ENCODE measurements at regions not wholly inside any gene's neighbourhood (a gene's known extent, or its start where the extent isn't known, plus 50 kb on each side); places are given as distances from the start of the nearest gene placed in this dataset.
"Not testable (repeated sequence)": the region's sequence is repeated elsewhere in the genome, so short reads cannot be mapped to it uniquely, and the experiment has no call there.

GRCh38 chr2:192604295-192604694 is 409.6 kb upstream of the TMEFF2 start:
- no peaks in the 10 kb centered on the region for H3K36me3 ChIP-seq
- WGBS, 5 donors, result 80 to 93% (median 89%) methylated on average over 1 of the region's 1 CpG; no CpG with 5 or more reads in 1 of the 5 donors
- peaks cover 0 to 39% (median 8%) of the 10 kb centered on the region in 8 donors for H3K9me3 ChIP-seq
- no peak overlapping the region for H3K4me3 ChIP-seq
- intact Hi-C loops (cut with DNase I; ENCODE audit: low total_unique reads), result no loop called here
- no peaks in the 10 kb centered on the region for H3K4me1 ChIP-seq
- DNase-seq, result no peak
- H3K27ac ChIP-seq, result no peak overlapping the region
- TF ChIP-seq POLR2A (IDR thresholded peaks at IDR 0.05) (no peak), CTCF (IDR thresholded peaks at IDR 0.05 in 8 of 11, conservative IDR thresholded peaks at IDR 0.05 in 3 of 11) (no peak), POLR2AphosphoS5 (IDR thresholded peaks at IDR 0.05) (no peak)
- H3K27me3 ChIP-seq (replicated peaks in 1 of 7), result no peaks in the 10 kb centered on the region

DNA sequence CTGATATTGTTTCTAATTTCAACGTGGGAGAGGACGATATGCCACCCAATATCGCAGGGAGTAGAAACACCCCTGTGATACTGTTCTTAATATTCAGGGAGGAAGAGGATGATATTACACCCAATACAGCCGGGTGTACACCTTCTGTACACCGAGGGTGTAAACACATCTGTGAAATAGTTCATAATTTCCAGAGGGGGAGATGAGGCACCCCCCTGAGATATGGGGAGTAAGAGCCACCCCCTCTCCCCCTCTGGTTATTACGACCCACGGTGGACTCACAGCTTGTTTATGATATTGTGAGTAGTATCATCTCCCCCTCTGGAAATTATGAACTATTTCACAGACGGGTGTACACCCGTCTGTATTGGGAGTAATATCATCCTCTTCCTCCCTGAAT is 403.9 kb upstream of the TMEFF2 start:
- H3K4me3 ChIP-seq; H3K27me3 ChIP-seq (replicated peaks in 1 of 7); H3K4me1 ChIP-seq; intact Hi-C loops (cut with DNase I; ENCODE audit: low total_unique reads); H3K36me3 ChIP-seq; DNase-seq; H3K27ac ChIP-seq: not testable (repeated sequence)
- WGBS, 5 donors, result 84 to 91% (median 88%) methylated on average over 9 of the region's 9 CpGs
- peaks cover 0 to 30% (median 8%) of the 10 kb centered on the region in 8 donors for H3K9me3 ChIP-seq

- Histone ChIP-seq H3K4me3 (no peak overlapping the region), H3K4me1 (no peaks in the 10 kb centered on the region), H3K9me3 (peaks cover 0 to 5% (median 0%) of the 10 kb centered on the region in 8 donors), H3K27me3 (replicated peaks in 1 of 7) (no peaks in the 10 kb centered on the region), H3K27ac (no peak overlapping the region), H3K36me3 (no peaks in the 10 kb centered on the region)
- intact Hi-C loops (cut with DNase I; ENCODE audit: low total_unique reads), result no loop called here
- no peak for DNase-seq
- WGBS, 5 donors, result 82 to 92% (median 86%) methylated on average over 6 of the region's 6 CpGs
- TF ChIP-seq POLR2AphosphoS5 (IDR thresholded peaks at IDR 0.05) (no peak), CTCF (IDR thresholded peaks at IDR 0.05 in 8 of 11, conservative IDR thresholded peaks at IDR 0.05 in 3 of 11) (no peak), POLR2A (IDR thresholded peaks at IDR 0.05) (no peak)
Measured at GRCh38 chr2:192593561-192593960, 398.8 kb upstream of the TMEFF2 start.

DNA sequence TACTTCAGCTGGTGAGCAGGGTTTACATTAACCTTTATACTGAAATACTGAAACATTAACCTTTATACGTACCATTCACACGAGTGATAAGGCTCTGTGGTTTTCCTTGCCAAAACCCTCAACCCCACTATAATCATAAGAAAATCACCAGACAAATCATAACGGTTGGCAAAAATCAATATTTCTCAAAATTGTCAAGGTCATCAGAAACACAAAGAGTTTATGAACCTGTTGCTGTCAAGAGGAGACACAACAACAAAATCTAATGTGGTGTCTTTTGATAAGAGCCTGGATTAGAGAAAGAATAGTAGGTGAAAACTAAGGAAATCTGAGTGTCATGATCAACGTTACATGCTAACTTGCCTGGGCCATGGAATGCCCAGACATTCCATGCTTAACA is 396.9 kb upstream of the TMEFF2 start:
- Histone ChIP-seq H3K36me3 (no peaks in the 10 kb centered on the region), H3K4me3 (no peak overlapping the region), H3K27ac (no peak overlapping the region), H3K9me3 (peaks cover 0 to 5% (median 0%) of the 10 kb centered on the region in 8 donors), H3K27me3 (replicated peaks in 1 of 7) (no peaks in the 10 kb centered on the region), H3K4me1 (no peaks in the 10 kb centered on the region)
- WGBS, 5 donors, result 81 to 89% (median 85%) methylated on average over 4 of the region's 4 CpGs
- TF ChIP-seq CTCF (IDR thresholded peaks at IDR 0.05 in 8 of 11, conservative IDR thresholded peaks at IDR 0.05 in 3 of 11), result no peak
- TF ChIP-seq POLR2A (IDR thresholded peaks at IDR 0.05), result no peak
- no peak for TF ChIP-seq POLR2AphosphoS5 (IDR thresholded peaks at IDR 0.05)
- DNase-seq, result no peak
- intact Hi-C loops (cut with DNase I; ENCODE audit: low total_unique reads), result no loop called here

DNA sequence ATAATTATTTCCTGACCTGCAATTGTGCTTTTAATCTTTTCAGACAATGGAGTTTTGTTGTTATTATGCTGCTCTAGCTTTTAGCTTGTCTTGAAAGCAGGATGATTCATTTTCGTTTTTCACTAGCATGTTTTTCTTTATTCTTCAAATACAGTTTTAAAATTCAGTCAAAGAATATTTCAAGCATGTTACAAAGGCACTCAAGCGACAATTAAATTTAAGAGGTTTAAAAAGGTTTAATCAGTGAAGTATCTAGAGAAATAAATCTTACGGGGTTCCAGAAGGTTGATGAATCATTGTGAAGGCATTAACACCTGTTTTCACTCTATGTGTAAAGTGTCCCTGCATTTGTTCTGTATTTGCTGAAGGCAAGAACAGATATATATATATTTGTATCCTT is 390.7 kb upstream of the TMEFF2 start:
- no peak for DNase-seq
- TF ChIP-seq POLR2AphosphoS5 (IDR thresholded peaks at IDR 0.05) (no peak), POLR2A (IDR thresholded peaks at IDR 0.05) (no peak), CTCF (IDR thresholded peaks at IDR 0.05 in 8 of 11, conservative IDR thresholded peaks at IDR 0.05 in 3 of 11) (no peak)
- Histone ChIP-seq H3K36me3 (no peaks in the 10 kb centered on the region), H3K4me3 (no peak overlapping the region), H3K4me1 (no peaks in the 10 kb centered on the region), H3K27ac (no peak overlapping the region), H3K9me3 (no peaks in the 10 kb centered on the region), H3K27me3 (replicated peaks in 1 of 7) (no peaks in the 10 kb centered on the region)
- WGBS, 5 donors, result 64 to 78% (median 73%) methylated on average over 3 of the region's 3 CpGs
- intact Hi-C loops (cut with DNase I; ENCODE audit: low total_unique reads), result no loop called here

Measured in spleen (tissue), 11 donors.